ENCODE measurements at regions not wholly inside any gene's neighbourhood (a gene's known extent, or its start where the extent isn't known, plus 50 kb on each side); places are given as distances from the start of the nearest gene placed in this dataset.

GRCh38 chr2:239750929-239751678 lies 274.0 kb downstream of the NDUFA10 start:
- no peak for TF ChIP-seq CTCF (IDR thresholded peaks at IDR 0.05)
- TF ChIP-seq POLR2A (IDR thresholded peaks at IDR 0.05): no peak
